ENCODE measurements at regions not wholly inside any gene's neighbourhood (a gene's known extent, or its start where the extent isn't known, plus 50 kb on each side); places are given as distances from the start of the nearest gene placed in this dataset.

DNA sequence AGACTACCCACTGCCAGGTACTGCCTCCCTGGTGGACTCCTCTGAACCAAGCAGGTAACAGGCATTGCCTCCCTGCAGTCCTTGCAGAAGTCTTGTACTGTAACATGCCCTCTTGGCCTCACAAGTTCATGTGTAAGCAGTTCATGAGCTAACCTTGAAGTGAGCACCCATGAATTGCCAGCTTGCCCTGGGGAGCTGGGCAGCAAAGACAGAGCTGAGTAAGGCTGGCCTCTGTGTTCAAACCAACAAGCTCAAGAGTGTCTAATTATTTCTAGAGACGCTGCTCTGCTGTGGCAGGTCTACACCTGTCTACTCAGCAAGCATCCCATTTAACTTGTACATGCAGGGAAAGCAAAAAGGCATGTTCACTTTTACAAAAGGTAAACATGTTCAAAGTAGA, 113.5 kb downstream of the FEM1C start:
- TF ChIP-seq TEAD4 (IDR thresholded peaks at IDR 0.05) = no peak
- TF ChIP-seq EGR1 (IDR thresholded peaks at IDR 0.05) = no peak
- no peak for TF ChIP-seq USF1 (IDR thresholded peaks at IDR 0.05)
- TF ChIP-seq FOXM1 (IDR thresholded peaks at IDR 0.05; ENCODE audit: borderline replicate concordance, low read depth) = no peak
- no peak for TF ChIP-seq RAD21 (IDR thresholded peaks at IDR 0.05; ENCODE audit: low read depth)
- TF ChIP-seq NFIC (IDR thresholded peaks at IDR 0.05) = no peak
- no peak for TF ChIP-seq TCF12 (IDR thresholded peaks at IDR 0.05; ENCODE audit: low read depth)

DNA sequence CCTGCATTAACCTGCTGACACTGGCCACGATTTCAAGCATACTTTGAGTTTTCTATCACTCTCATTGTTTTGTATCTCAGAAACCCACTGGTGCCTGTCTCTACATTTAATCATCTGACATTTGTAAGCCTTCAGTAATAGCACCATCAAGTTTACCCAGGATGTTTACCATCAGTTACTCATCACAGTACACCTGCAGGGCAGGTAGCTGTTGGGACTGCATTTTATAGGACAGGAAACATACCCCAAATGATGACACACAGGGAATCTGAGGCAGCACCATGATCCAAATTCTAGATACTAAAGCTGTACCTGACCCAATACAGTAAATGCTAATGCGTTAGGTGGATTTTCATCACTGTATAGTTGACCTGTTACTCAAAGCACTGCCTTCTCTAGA, 114.2 kb downstream of the FEM1C start:
- TF ChIP-seq TCF12 (IDR thresholded peaks at IDR 0.05; ENCODE audit: low read depth) = no peak
- no peak for TF ChIP-seq CEBPB (IDR thresholded peaks at IDR 0.05)
- no peak for TF ChIP-seq CREB1 (IDR thresholded peaks at IDR 0.05; ENCODE audit: low read depth)

DNA sequence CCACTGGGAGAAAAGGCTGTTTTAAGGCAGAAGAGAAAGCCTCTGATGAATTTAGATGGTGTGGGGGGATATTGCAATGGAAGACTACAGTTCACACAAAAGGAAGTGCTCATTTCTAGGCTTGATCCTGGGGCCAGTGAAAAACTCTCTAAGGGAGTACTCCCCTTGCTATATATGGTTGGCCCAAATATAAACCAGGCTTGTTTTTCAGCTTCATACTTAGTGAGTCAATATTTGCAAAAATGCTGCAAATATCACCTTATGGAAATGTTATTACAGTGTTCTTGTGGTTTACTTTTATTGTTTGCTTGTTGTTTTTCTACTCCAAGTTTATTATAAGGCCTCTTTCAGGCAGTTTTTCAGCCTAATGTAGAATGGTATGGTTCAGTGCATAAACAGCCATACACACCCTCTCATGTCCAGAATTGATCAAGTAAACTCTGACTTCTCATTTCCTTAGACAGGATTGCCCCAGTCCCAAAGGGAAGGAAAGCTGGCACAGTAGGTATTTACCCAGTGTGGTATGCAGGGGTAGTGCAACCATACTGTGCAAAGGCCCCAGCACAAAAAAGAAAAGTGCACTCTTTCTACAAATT, 115.1 kb downstream of the FEM1C start:
- TF ChIP-seq CEBPB (IDR thresholded peaks at IDR 0.05) = no peak
- TF ChIP-seq TAF1 (IDR thresholded peaks at IDR 0.05; ENCODE audit: low read depth) = no peak
- no peak for TF ChIP-seq CREB1 (IDR thresholded peaks at IDR 0.05; ENCODE audit: low read depth)
- no peak for TF ChIP-seq NFIC (IDR thresholded peaks at IDR 0.05)
- TF ChIP-seq YY1 (IDR thresholded peaks at IDR 0.05; ENCODE audit: low read depth) = no peak
- no peak for TF ChIP-seq EP300 (IDR thresholded peaks at IDR 0.05; ENCODE audit: borderline replicate concordance)
- TF ChIP-seq REST (IDR thresholded peaks at IDR 0.05; ENCODE audit: low read depth) = no peak
- TF ChIP-seq TCF12 (IDR thresholded peaks at IDR 0.05; ENCODE audit: low read depth) = no peak
- no peak for TF ChIP-seq USF1 (IDR thresholded peaks at IDR 0.05)

GRCh38 chr5:115428676-115429075, 115.9 kb downstream of the FEM1C start:
- TF ChIP-seq REST (IDR thresholded peaks at IDR 0.05; ENCODE audit: low read depth) (no peak), TCF12 (IDR thresholded peaks at IDR 0.05; ENCODE audit: low read depth) (no peak), RAD21 (IDR thresholded peaks at IDR 0.05; ENCODE audit: low read depth) (no peak)

GRCh38 chr5:115428248-115428647, 116.3 kb downstream of the FEM1C start:
- TF ChIP-seq CREB1 (IDR thresholded peaks at IDR 0.05; ENCODE audit: low read depth) (no peak), NFIC (IDR thresholded peaks at IDR 0.05) (no peak), CEBPB (IDR thresholded peaks at IDR 0.05) (no peak), TAF1 (IDR thresholded peaks at IDR 0.05; ENCODE audit: low read depth) (no peak), TCF12 (IDR thresholded peaks at IDR 0.05; ENCODE audit: low read depth) (no peak), REST (IDR thresholded peaks at IDR 0.05; ENCODE audit: low read depth) (no peak), YY1 (IDR thresholded peaks at IDR 0.05; ENCODE audit: low read depth) (no peak), EP300 (IDR thresholded peaks at IDR 0.05; ENCODE audit: borderline replicate concordance) (no peak)

- TF ChIP-seq CREB1 (IDR thresholded peaks at IDR 0.05; ENCODE audit: low read depth) = no peak
- TF ChIP-seq USF1 (IDR thresholded peaks at IDR 0.05) = no peak
- no peak for TF ChIP-seq TAF1 (IDR thresholded peaks at IDR 0.05; ENCODE audit: low read depth)
- TF ChIP-seq YY1 (IDR thresholded peaks at IDR 0.05; ENCODE audit: low read depth) = no peak
- TF ChIP-seq NFIC (IDR thresholded peaks at IDR 0.05) = no peak
- no peak for TF ChIP-seq EGR1 (IDR thresholded peaks at IDR 0.05)
- TF ChIP-seq CEBPB (IDR thresholded peaks at IDR 0.05) = no peak
- TF ChIP-seq, protein P1, sequence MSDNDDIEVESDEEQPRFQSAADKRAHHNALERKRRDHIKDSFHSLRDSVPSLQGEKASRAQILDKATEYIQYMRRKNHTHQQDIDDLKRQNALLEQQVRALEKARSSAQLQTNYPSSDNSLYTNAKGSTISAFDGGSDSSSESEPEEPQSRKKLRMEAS (IDR thresholded peaks at IDR 0.05) = no peak
- TF ChIP-seq REST (IDR thresholded peaks at IDR 0.05; ENCODE audit: low read depth) = no peak
- TF ChIP-seq TCF12 (IDR thresholded peaks at IDR 0.05; ENCODE audit: low read depth) = no peak
Measured at GRCh38 chr5:115424446-115424845, 120.1 kb downstream of the FEM1C start.

Data from Ishikawa (cell line).